Activated effector memory CD4-positive, alpha-beta T cell treated with Interleukin-2 at 50 U/mL for 16 hours (primary cell): ENCODE measurements at regions not wholly inside any gene's neighbourhood (a gene's known extent, or its start where the extent isn't known, plus 50 kb on each side); places are given as distances from the start of the nearest gene placed in this dataset.
"Not testable (repeated sequence)": the region's sequence is repeated elsewhere in the genome, so short reads cannot be mapped to it uniquely, and the experiment has no call there.

Source experiments
- DNase-seq: peaks from one replicate; pipeline ENCODE4 v3.0.0-alpha.2; 2020

GRCh38 chr1:199836430-199836829, 191.1 kb upstream of the NR5A2 start:
- no peak for DNase-seq

GRCh38 chr1:199837321-199837720, 190.2 kb upstream of the NR5A2 start:
- DNase-seq, result no peak

- DNase-seq, result not testable (repeated sequence)
These were observed 187.9 kb upstream of the NR5A2 start for GRCh38 chr1:199839608-199840007.

- not testable (repeated sequence) for DNase-seq
These were observed 184.4 kb upstream of the NR5A2 start for GRCh38 chr1:199843096-199843495.

GRCh38 chr1:199843861-199844260, 183.6 kb upstream of the NR5A2 start:
- no peak for DNase-seq

- no peak for DNase-seq
These were observed 180.5 kb upstream of the NR5A2 start for GRCh38 chr1:199847021-199847420.

GRCh38 chr1:199851439-199852140, 175.9 kb upstream of the NR5A2 start:
- no peak for DNase-seq

GRCh38 chr1:199854686-199855321, 172.7 kb upstream of the NR5A2 start:
- DNase-seq, result no peak

GRCh38 chr1:199855580-199855979, 171.9 kb upstream of the NR5A2 start:
- DNase-seq, result no peak

- DNase-seq, result no peak
These were observed 171.2 kb upstream of the NR5A2 start for GRCh38 chr1:199856216-199856780.

GRCh38 chr1:199857108-199857507, 170.4 kb upstream of the NR5A2 start:
- no peak for DNase-seq

GRCh38 chr1:199857516-199857915, 170.0 kb upstream of the NR5A2 start:
- no peak for DNase-seq

- DNase-seq, result no peak
These were observed 169.3 kb upstream of the NR5A2 start for GRCh38 chr1:199858171-199858570.

GRCh38 chr1:199858856-199859255, 168.7 kb upstream of the NR5A2 start:
- DNase-seq, result no peak

- no peak for DNase-seq
These were observed 168.0 kb upstream of the NR5A2 start for GRCh38 chr1:199859491-199859933.

GRCh38 chr1:199861020-199861795, 166.3 kb upstream of the NR5A2 start:
- DNase-seq, result no peak

- no peak for DNase-seq
These were observed 165.5 kb upstream of the NR5A2 start for GRCh38 chr1:199862047-199862446.

- DNase-seq, result no peak
These were observed 161.3 kb upstream of the NR5A2 start for GRCh38 chr1:199866210-199866617.

- DNase-seq, result no peak
These were observed 159.9 kb upstream of the NR5A2 start for GRCh38 chr1:199867601-199868000.

GRCh38 chr1:199868777-199869176, 158.7 kb upstream of the NR5A2 start:
- no peak for DNase-seq

- DNase-seq, result no peak
These were observed 152.2 kb upstream of the NR5A2 start for GRCh38 chr1:199875337-199875736.

GRCh38 chr1:199875856-199876255, 151.7 kb upstream of the NR5A2 start:
- no peak for DNase-seq
